ENCODE measurements at regions not wholly inside any gene's neighbourhood (a gene's known extent, or its start where the extent isn't known, plus 50 kb on each side); places are given as distances from the start of the nearest gene placed in this dataset.

GRCh38 chr2:16007167-16007934, 67.0 kb downstream of the MYCN start:
- H3K4me3 ChIP-seq (ENCODE audit: low read length): no peak overlapping the region
- no peak for DNase-seq (ENCODE audit: low read depth, low spot score)

- DNase-seq (ENCODE audit: low read depth, low spot score): no peak
Observed at GRCh38 chr2:16006537-16007166, 66.3 kb downstream of the MYCN start.

GRCh38 chr2:16005816-16006536, 65.6 kb downstream of the MYCN start:
- no peak for DNase-seq (ENCODE audit: low read depth, low spot score)
- no peak overlapping the region for H3K4me3 ChIP-seq (ENCODE audit: low read length)

More at GRCh38 chr2:16006537-16007166, 66.3 kb downstream of the MYCN start:
- no peak overlapping the region for H3K4me3 ChIP-seq (ENCODE audit: low read length)

- no peak for DNase-seq (ENCODE audit: low read depth, low spot score)
- H3K4me3 ChIP-seq (ENCODE audit: low read length): no peak overlapping the region
Observed at GRCh38 chr2:16005389-16005788, 65.0 kb downstream of the MYCN start.

- no peak overlapping the region for H3K4me3 ChIP-seq (ENCODE audit: low read length)
- no peak for DNase-seq (ENCODE audit: low read depth, low spot score)
Observed at GRCh38 chr2:16003809-16004208, 63.5 kb downstream of the MYCN start.

GRCh38 chr2:16003152-16003551, 62.8 kb downstream of the MYCN start:
- DNase-seq (ENCODE audit: low read depth, low spot score): no peak

GRCh38 chr2:16002575-16002974, 62.2 kb downstream of the MYCN start:
- H3K4me3 ChIP-seq (ENCODE audit: low read length): no peak overlapping the region
- no peak for DNase-seq (ENCODE audit: low read depth, low spot score)

More at GRCh38 chr2:16003152-16003551, 62.8 kb downstream of the MYCN start:
- H3K4me3 ChIP-seq (ENCODE audit: low read length): no peak overlapping the region

- H3K4me3 ChIP-seq (ENCODE audit: low read length): no peak overlapping the region
- DNase-seq (ENCODE audit: low read depth, low spot score): no peak
Observed at GRCh38 chr2:16002144-16002543, 61.8 kb downstream of the MYCN start.

- no peak for DNase-seq (ENCODE audit: low read depth, low spot score)
- no peak overlapping the region for H3K4me3 ChIP-seq (ENCODE audit: low read length)
Observed at GRCh38 chr2:16000642-16001041, 60.3 kb downstream of the MYCN start.

GRCh38 chr2:15999596-16000469, 59.5 kb downstream of the MYCN start:
- no peak for DNase-seq (ENCODE audit: low read depth, low spot score)

GRCh38 chr2:15997728-15998280, 57.5 kb downstream of the MYCN start:
- DNase-seq (ENCODE audit: low read depth, low spot score): no peak
- H3K4me3 ChIP-seq (ENCODE audit: low read length): no peak overlapping the region

More at GRCh38 chr2:15999596-16000469, 59.5 kb downstream of the MYCN start:
- no peak overlapping the region for H3K4me3 ChIP-seq (ENCODE audit: low read length)

- H3K4me3 ChIP-seq (ENCODE audit: low read length): no peak overlapping the region
- no peak for DNase-seq (ENCODE audit: low read depth, low spot score)
Observed at GRCh38 chr2:15996536-15997423, 56.4 kb downstream of the MYCN start.

Data from Jurkat, Clone E6-1 (cell line).